Stomach (tissue), 8 donors: ENCODE measurements at regions not wholly inside any gene's neighbourhood (a gene's known extent, or its start where the extent isn't known, plus 50 kb on each side); places are given as distances from the start of the nearest gene placed in this dataset.

ENCODE experiments used
- DNase-seq, 2 donors: peaks; one replicate each; pipeline versions ENCODE4 v3.0.0 to v3.0.0-alpha.2; 2013 to 2019
- H3K27ac ChIP-seq, 5 donors: fragments of 200-600 bp in 4 of 5; sonication (generic) in 4 of 5; one replicate each; pipeline ENCODE4 v1.5.1; 2013 to 2019; ENCODE audit warnings: mild to moderate bottlenecking in 1 of 5, moderate library complexity in 1 of 5
- H3K27me3 ChIP-seq, 3 donors: fragments of 200-600 bp; sonication (generic); one replicate each; pipeline ENCODE4 v1.5.1; 2017 to 2019; ENCODE audit warnings: mixed run types in 1 of 3
- H3K36me3 ChIP-seq, 4 donors: fragments of 200-600 bp; sonication (generic); 1 replicate in 3 of 4; 2 replicates in 1 of 4; pipeline ENCODE4 v1.5.1; 2016 to 2019
- H3K4me1 ChIP-seq, 4 donors: fragments of 200-600 bp; sonication (generic); one replicate each; pipeline ENCODE4 v1.5.1; 2016 to 2019
- H3K4me3 ChIP-seq, 4 donors: fragments of 200-600 bp; sonication (generic) in 3 of 4; one replicate each; pipeline ENCODE4 v1.5.1; 2016 to 2019; ENCODE audit warnings: mild to moderate bottlenecking in 1 of 4
- H3K9me3 ChIP-seq, 4 donors: fragments of 200-600 bp; sonication (generic); one replicate each; pipeline ENCODE4 v1.5.1; 2016 to 2019
- EP300 ChIP-seq: sonication (generic); formaldehyde crosslinking; IDR thresholded peaks from one replicate; pipeline ENCODE4 v1.6.1; 2017; ENCODE audit warnings: antibody characterized with exemption
- POLR2A ChIP-seq, 4 donors: fragments of 450-650 bp; IDR thresholded peaks; one replicate each; pipeline ENCODE4 v1.6.1; 2016; ENCODE audit warnings: antibody characterized with exemption in 4 of 4, control low read depth in 2 of 4, mild to moderate bottlenecking in 1 of 4, moderate library complexity in 1 of 4
- POLR2AphosphoS5 ChIP-seq, 3 donors: sonication (generic); formaldehyde crosslinking; IDR thresholded peaks; one replicate each; pipeline ENCODE4 v1.6.1; 2016; ENCODE audit warnings: antibody characterized with exemption in 3 of 3
- WGBS, 5 donors: extraction: QIAGEN DNeasy Blood & Tissue Kit in 3 of 5; methylation state at CpG; one replicate each; pipeline versions ENCODE4 v1.1.5 to v1.1.7; 2013 to 2018; 5-methylcytosine and 5-hydroxymethylcytosine counted together
- intact Hi-C: fragments of 100-400 bp; cut with DNase I; formaldehyde crosslinking; loops from one replicate; pipeline ENCODE4 v1.15.1; 2023; ENCODE audit warnings: low total_unique reads
- TF ChIP-seq, protein P1 (sequence below), 7 experiments: fragments of 450-650 bp in 4 of 7; fragments of 200-600 bp in 3 of 7; sonication (generic) in 3 of 7; IDR thresholded peaks; one replicate each; pipeline ENCODE4 v1.5.1; 2016 to 2019; ENCODE audit warnings: antibody characterized with exemption in 7 of 7, control low read depth in 2 of 7, mild to moderate bottlenecking in 1 of 7
- donor health status: healthy with polysubstance abuse.
- donor health status: Bipolar disorder and iron deficiency.
- donor health status: healthy.

- Histone ChIP-seq H3K27ac (no peak overlapping the region), H3K27me3 (no peaks in the 10 kb centered on the region), H3K4me3 (no peak overlapping the region), H3K9me3 (no peaks in the 10 kb centered on the region), H3K4me1 (no peaks in the 10 kb centered on the region), H3K36me3 (no peaks in the 10 kb centered on the region)
- no peak for DNase-seq
- WGBS, 5 donors = 69 to 81% (median 74%) methylated on average over 3 of the region's 3 CpGs
- no peak for TF ChIP-seq POLR2A (IDR thresholded peaks at IDR 0.05)
- no peak for TF ChIP-seq POLR2AphosphoS5 (IDR thresholded peaks at IDR 0.05)
- no peak for TF ChIP-seq EP300
- TF ChIP-seq, protein P1, sequence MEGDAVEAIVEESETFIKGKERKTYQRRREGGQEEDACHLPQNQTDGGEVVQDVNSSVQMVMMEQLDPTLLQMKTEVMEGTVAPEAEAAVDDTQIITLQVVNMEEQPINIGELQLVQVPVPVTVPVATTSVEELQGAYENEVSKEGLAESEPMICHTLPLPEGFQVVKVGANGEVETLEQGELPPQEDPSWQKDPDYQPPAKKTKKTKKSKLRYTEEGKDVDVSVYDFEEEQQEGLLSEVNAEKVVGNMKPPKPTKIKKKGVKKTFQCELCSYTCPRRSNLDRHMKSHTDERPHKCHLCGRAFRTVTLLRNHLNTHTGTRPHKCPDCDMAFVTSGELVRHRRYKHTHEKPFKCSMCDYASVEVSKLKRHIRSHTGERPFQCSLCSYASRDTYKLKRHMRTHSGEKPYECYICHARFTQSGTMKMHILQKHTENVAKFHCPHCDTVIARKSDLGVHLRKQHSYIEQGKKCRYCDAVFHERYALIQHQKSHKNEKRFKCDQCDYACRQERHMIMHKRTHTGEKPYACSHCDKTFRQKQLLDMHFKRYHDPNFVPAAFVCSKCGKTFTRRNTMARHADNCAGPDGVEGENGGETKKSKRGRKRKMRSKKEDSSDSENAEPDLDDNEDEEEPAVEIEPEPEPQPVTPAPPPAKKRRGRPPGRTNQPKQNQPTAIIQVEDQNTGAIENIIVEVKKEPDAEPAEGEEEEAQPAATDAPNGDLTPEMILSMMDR (IDR thresholded peaks at IDR 0.05) = no peak
- intact Hi-C loops = no loop called here
Observed at GRCh38 chr18:29191263-29191662, 1014.3 kb upstream of the CDH2 start.

- Histone ChIP-seq H3K36me3 (no peaks in the 10 kb centered on the region), H3K4me3 (no peak overlapping the region), H3K4me1 (no peaks in the 10 kb centered on the region), H3K9me3 (no peaks in the 10 kb centered on the region), H3K27ac (no peak overlapping the region), H3K27me3 (no peaks in the 10 kb centered on the region)
- no peak for DNase-seq
- TF ChIP-seq POLR2AphosphoS5 (IDR thresholded peaks at IDR 0.05) = no peak
- TF ChIP-seq EP300 = no peak
- TF ChIP-seq, protein P1 (IDR thresholded peaks at IDR 0.05) = no peak
- TF ChIP-seq POLR2A (IDR thresholded peaks at IDR 0.05) = no peak
- intact Hi-C loops = no loop called here
Observed at GRCh38 chr18:29188760-29189159, 1011.8 kb upstream of the CDH2 start.

GRCh38 chr18:29185801-29186200, 1008.9 kb upstream of the CDH2 start:
- H3K4me1 ChIP-seq = no peaks in the 10 kb centered on the region
- 25 to 53% (median 35%) methylated on average over 1 of the region's 1 CpG for WGBS, 5 donors
- intact Hi-C loops = no loop called here

GRCh38 chr18:29184654-29185053, 1007.7 kb upstream of the CDH2 start:
- intact Hi-C loops = no loop called here

More at GRCh38 chr18:29185801-29186200, 1008.9 kb upstream of the CDH2 start:
- no peak overlapping the region for H3K27ac ChIP-seq
- no peak for DNase-seq
- H3K9me3 ChIP-seq = no peaks in the 10 kb centered on the region
- no peaks in the 10 kb centered on the region for H3K36me3 ChIP-seq
- TF ChIP-seq EP300 = no peak
- TF ChIP-seq POLR2A (IDR thresholded peaks at IDR 0.05) = no peak
- no peak for TF ChIP-seq POLR2AphosphoS5 (IDR thresholded peaks at IDR 0.05)
- TF ChIP-seq, protein P1 (IDR thresholded peaks at IDR 0.05) = no peak
- no peaks in the 10 kb centered on the region for H3K27me3 ChIP-seq
- no peak overlapping the region for H3K4me3 ChIP-seq

More at GRCh38 chr18:29184654-29185053, 1007.7 kb upstream of the CDH2 start:
- H3K9me3 ChIP-seq = no peaks in the 10 kb centered on the region
- no peak for DNase-seq
- H3K4me1 ChIP-seq = no peaks in the 10 kb centered on the region
- no peak overlapping the region for H3K4me3 ChIP-seq
- TF ChIP-seq POLR2AphosphoS5 (IDR thresholded peaks at IDR 0.05) (no peak), POLR2A (IDR thresholded peaks at IDR 0.05) (no peak), EP300 (no peak)
- TF ChIP-seq, protein P1 (IDR thresholded peaks at IDR 0.05) = no peak
- H3K36me3 ChIP-seq = no peaks in the 10 kb centered on the region
- WGBS, 5 donors = 79 to 84% (median 81%) methylated on average over 7 of the region's 7 CpGs
- H3K27ac ChIP-seq = no peak overlapping the region
- no peaks in the 10 kb centered on the region for H3K27me3 ChIP-seq
